ENCODE measurements at regions not wholly inside any gene's neighbourhood (a gene's known extent, or its start where the extent isn't known, plus 50 kb on each side); places are given as distances from the start of the nearest gene placed in this dataset.

- TF ChIP-seq CTCF (IDR thresholded peaks at IDR 0.05; ENCODE audit: borderline replicate concordance, control extremely low read depth, extremely low read depth, insufficient read depth, missing control alignments): no peak
- DNase-seq (ENCODE audit: low spot score): no peak
- in situ Hi-C loops (cut with MboI; ENCODE audit: low sequenced_read_pairs, unreplicated experiment): no loop called here
Observed at GRCh38 chrX:33989936-33990335, 142.2 kb downstream of the FAM47A start.

- in situ Hi-C loops (cut with MboI; ENCODE audit: low sequenced_read_pairs, unreplicated experiment): no loop called here
- no peak for TF ChIP-seq CTCF (IDR thresholded peaks at IDR 0.05; ENCODE audit: borderline replicate concordance, control extremely low read depth, extremely low read depth, insufficient read depth, missing control alignments)
- DNase-seq (ENCODE audit: low spot score): no peak
Observed at GRCh38 chrX:33987458-33987857, 144.7 kb downstream of the FAM47A start.

GRCh38 chrX:33974676-33975075 lies 157.4 kb downstream of the FAM47A start:
- DNase-seq (ENCODE audit: low spot score): no peak
- no peak for TF ChIP-seq CTCF (IDR thresholded peaks at IDR 0.05; ENCODE audit: borderline replicate concordance, control extremely low read depth, extremely low read depth, insufficient read depth, missing control alignments)
- in situ Hi-C loops (cut with MboI; ENCODE audit: low sequenced_read_pairs, unreplicated experiment): no loop called here

GRCh38 chrX:33970028-33970967 lies 161.8 kb downstream of the FAM47A start:
- DNase-seq (ENCODE audit: low spot score): no peak
- no peak for TF ChIP-seq CTCF (IDR thresholded peaks at IDR 0.05; ENCODE audit: borderline replicate concordance, control extremely low read depth, extremely low read depth, insufficient read depth, missing control alignments)
- in situ Hi-C loops (cut with MboI; ENCODE audit: low sequenced_read_pairs, unreplicated experiment): no loop called here

GRCh38 chrX:33969105-33969504 lies 163.0 kb downstream of the FAM47A start:
- DNase-seq (ENCODE audit: low spot score): no peak
- no peak for TF ChIP-seq CTCF (IDR thresholded peaks at IDR 0.05; ENCODE audit: borderline replicate concordance, control extremely low read depth, extremely low read depth, insufficient read depth, missing control alignments)
- in situ Hi-C loops (cut with MboI; ENCODE audit: low sequenced_read_pairs, unreplicated experiment): no loop called here

GRCh38 chrX:33968611-33969010 lies 163.5 kb downstream of the FAM47A start:
- TF ChIP-seq CTCF (IDR thresholded peaks at IDR 0.05; ENCODE audit: borderline replicate concordance, control extremely low read depth, extremely low read depth, insufficient read depth, missing control alignments): no peak
- no peak for DNase-seq (ENCODE audit: low spot score)
- in situ Hi-C loops (cut with MboI; ENCODE audit: low sequenced_read_pairs, unreplicated experiment): no loop called here

Data from GM13976 (cell line).